ENCODE measurements at regions not wholly inside any gene's neighbourhood (a gene's known extent, or its start where the extent isn't known, plus 50 kb on each side); places are given as distances from the start of the nearest gene placed in this dataset.
A peak's percentile ranks its signal among the peaks of the same experiment; 100 is the strongest.

- Histone ChIP-seq H3K4me1 (no peaks in the 10 kb centered on the region), H3K9me3 (peaks cover 0 to 3% (median 0%) of the 10 kb centered on the region in 8 donors), H3K4me3 (no peak overlapping the region), H3K36me3 (no peaks in the 10 kb centered on the region), H3K27ac (no peak overlapping the region), H3K27me3 (replicated peaks in 1 of 7) (no peaks in the 10 kb centered on the region)
- 61 to 83% (median 65%) methylated on average over 3 of the region's 3 CpGs for WGBS, 5 donors
- intact Hi-C loops (cut with DNase I; ENCODE audit: low total_unique reads): no loop called here
- DNase-seq: no peak
- no peak for TF ChIP-seq POLR2AphosphoS5 (IDR thresholded peaks at IDR 0.05)
- no peak for TF ChIP-seq CTCF (IDR thresholded peaks at IDR 0.05 in 8 of 11, conservative IDR thresholded peaks at IDR 0.05 in 3 of 11)
- TF ChIP-seq POLR2A (IDR thresholded peaks at IDR 0.05): no peak
Measured at GRCh38 chrX:125497667-125498066, 178.0 kb downstream of the TEX13C start.

- H3K9me3 ChIP-seq: peaks cover 0 to 4% (median 0%) of the 10 kb centered on the region in 8 donors
- TF ChIP-seq POLR2A (IDR thresholded peaks at IDR 0.05) (no peak), POLR2AphosphoS5 (IDR thresholded peaks at IDR 0.05) (no peak), CTCF (IDR thresholded peaks at IDR 0.05 in 8 of 11, conservative IDR thresholded peaks at IDR 0.05 in 3 of 11) (no peak)
- intact Hi-C loops (cut with DNase I; ENCODE audit: low total_unique reads): no loop called here
- no peak overlapping the region for H3K27ac ChIP-seq
- no peaks in the 10 kb centered on the region for H3K36me3 ChIP-seq
- no peak overlapping the region for H3K4me3 ChIP-seq
- WGBS, 5 donors: 40 to 90% (median 80%) methylated on average over 2 of the region's 2 CpGs
- H3K4me1 ChIP-seq: no peaks in the 10 kb centered on the region
- H3K27me3 ChIP-seq (replicated peaks in 1 of 7): no peaks in the 10 kb centered on the region
- no peak for DNase-seq
Measured at GRCh38 chrX:125503769-125504168, 184.1 kb downstream of the TEX13C start.

- no peaks in the 10 kb centered on the region for H3K27me3 ChIP-seq (replicated peaks in 1 of 7)
- WGBS, 5 donors: 78 to 100% (median 84%) methylated on average over 1 to 2 of the region's 2 CpGs
- H3K36me3 ChIP-seq: no peaks in the 10 kb centered on the region
- H3K4me1 ChIP-seq: no peaks in the 10 kb centered on the region
- no peak for TF ChIP-seq POLR2A (IDR thresholded peaks at IDR 0.05)
- no peak for TF ChIP-seq POLR2AphosphoS5 (IDR thresholded peaks at IDR 0.05)
- TF ChIP-seq CTCF (IDR thresholded peaks at IDR 0.05 in 8 of 11, conservative IDR thresholded peaks at IDR 0.05 in 3 of 11): no peak
- intact Hi-C loops (cut with DNase I; ENCODE audit: low total_unique reads): no loop called here
- no peak overlapping the region for H3K27ac ChIP-seq
- no peak overlapping the region for H3K4me3 ChIP-seq
- DNase-seq: peak; percentile 13
- H3K9me3 ChIP-seq: peaks cover 0 to 4% (median 0%) of the 10 kb centered on the region in 8 donors
Measured at GRCh38 chrX:125505207-125505606, 185.5 kb downstream of the TEX13C start.

GRCh38 chrX:125507119-125507518 is 187.4 kb downstream of the TEX13C start:
- Histone ChIP-seq H3K27ac (no peak overlapping the region), H3K4me1 (no peaks in the 10 kb centered on the region), H3K9me3 (peaks cover 0 to 4% (median 0%) of the 10 kb centered on the region in 8 donors), H3K4me3 (no peak overlapping the region), H3K36me3 (no peaks in the 10 kb centered on the region), H3K27me3 (replicated peaks in 1 of 7) (no peaks in the 10 kb centered on the region)
- DNase-seq: no peak
- TF ChIP-seq POLR2A (IDR thresholded peaks at IDR 0.05) (no peak), POLR2AphosphoS5 (IDR thresholded peaks at IDR 0.05) (no peak), CTCF (IDR thresholded peaks at IDR 0.05 in 8 of 11, conservative IDR thresholded peaks at IDR 0.05 in 3 of 11) (no peak)
- intact Hi-C loops (cut with DNase I; ENCODE audit: low total_unique reads): no loop called here
- 88 to 100% (median 89%) methylated on average over 1 of the region's 1 CpG for WGBS, 5 donors

Measured in spleen (tissue), 11 donors.